T-cell (primary cell): ENCODE measurements at regions not wholly inside any gene's neighbourhood (a gene's known extent, or its start where the extent isn't known, plus 50 kb on each side); places are given as distances from the start of the nearest gene placed in this dataset.

Experiments
- ATAC-seq, 4 experiments: fragments of 200-7000 bp in 3 of 4; fragments of 150-1000 bp in 1 of 4; cut with Tn5 transposase; replicated peaks in 1 of 4; 1 replicate in 3 of 4; 2 replicates in 1 of 4; pipeline ENCODE4 v1.10.0; 2021; ENCODE audit warnings: moderate library complexity in 3 of 4, mild to moderate bottlenecking in 2 of 4, moderate number of reproducible peaks in 1 of 4
- CTCF ChIA-PET, 2 donors: fragments of 300-600 bp; sonication (Branson Sonifier 250); formaldehyde crosslinking; loops; one replicate each; lab custom pipeline; 2022; ENCODE audit warnings: antibody characterized with exemption in 2 of 2; lab: Charles Lee
- POLR2A ChIA-PET, 2 donors: fragments of 300-600 bp; sonication (Branson Sonifier 250); formaldehyde crosslinking; loops; one replicate each; lab custom pipeline; 2022; ENCODE audit warnings: antibody characterized with exemption in 2 of 2; lab: Charles Lee
- DNase-seq, 35 experiments: peaks; one replicate each; pipeline versions ENCODE4 v3.0.0 to v3.0.0-alpha.2; 2013 to 2023
- H3K27ac ChIP-seq: one replicate; pipeline ENCODE4 v1.5.1; 2013; ENCODE audit warnings: low read length
- H3K27me3 ChIP-seq, 2 experiments: replicated peaks in 1 of 2; 1 replicate in 1 of 2; 2 replicates in 1 of 2; pipeline versions ENCODE4 v1.6.1 to v1.7.0; 2013; ENCODE audit warnings: low read length in 1 of 2, mixed read lengths in 1 of 2; ENCODE audit not compliant: control insufficient read depth in 2 of 2, insufficient read depth in 2 of 2; ENCODE audit errors: extremely low read depth in 1 of 2
- H3K36me3 ChIP-seq, 2 donors: 1 replicate in 1 of 2; 2 replicates in 1 of 2; pipeline versions ENCODE4 v1.6.1 to v1.7.0; 2013; ENCODE audit warnings: low read length in 1 of 2; ENCODE audit not compliant: control insufficient read depth in 2 of 2, insufficient read depth in 1 of 2; ENCODE audit errors: extremely low read depth in 1 of 2
- H3K4me1 ChIP-seq, 2 experiments: 1 replicate in 1 of 2; 2 replicates in 1 of 2; pipeline versions ENCODE4 v1.6.1 to v1.7.0; 2013; ENCODE audit warnings: low read length in 2 of 2, mixed read lengths in 1 of 2; ENCODE audit not compliant: insufficient read depth in 2 of 2, control insufficient read depth in 1 of 2; ENCODE audit errors: extremely low read depth in 1 of 2
- H3K4me3 ChIP-seq, 2 donors: 1 replicate in 1 of 2; 2 replicates in 1 of 2; pipeline versions ENCODE4 v1.5.1 to v1.7.0; 2013; ENCODE audit warnings: mild to moderate bottlenecking in 2 of 2, low read length in 1 of 2, moderate library complexity in 1 of 2; ENCODE audit not compliant: control insufficient read depth in 1 of 2; ENCODE audit errors: extremely low read depth in 1 of 2
- H3K9me3 ChIP-seq: 2 replicates; pipeline ENCODE4 v1.7.0; 2013
- H3K27ac Mint-ChIP-seq, 2 donors: one replicate each; pipeline ENCODE4 v1.8.0; 2020 to 2021; ENCODE audit warnings: mild to moderate bottlenecking in 2 of 2, mixed read lengths in 2 of 2
- H3K27me3 Mint-ChIP-seq, 2 donors: one replicate each; pipeline ENCODE4 v1.8.0; 2021 to 2022; ENCODE audit warnings: mixed read lengths in 2 of 2
- H3K36me3 Mint-ChIP-seq: one replicate; pipeline ENCODE4 v1.8.0; 2021; ENCODE audit warnings: mixed read lengths
- H3K4me1 Mint-ChIP-seq, 3 donors: one replicate each; pipeline ENCODE4 v1.8.0; 2020 to 2022; ENCODE audit warnings: mixed read lengths in 3 of 3, mild to moderate bottlenecking in 1 of 3
- H3K4me3 Mint-ChIP-seq, 3 donors: one replicate each; pipeline ENCODE4 v1.8.0; 2020 to 2022; ENCODE audit warnings: mild to moderate bottlenecking in 3 of 3, mixed read lengths in 3 of 3, moderate library complexity in 3 of 3
- H3K9me3 Mint-ChIP-seq, 3 donors: one replicate each; pipeline ENCODE4 v1.8.0; 2020 to 2022; ENCODE audit warnings: mixed read lengths in 3 of 3
- WGBS: methylation state at CpG from one replicate; pipeline ENCODE4 v1.1.5; 2013; ENCODE audit warnings: missing lambda C conversion rate; ENCODE audit not compliant: insufficient coverage; 5-methylcytosine and 5-hydroxymethylcytosine counted together

- Histone ChIP-seq H3K4me3 (no peak overlapping the region), H3K27ac (no peak overlapping the region), H3K9me3 (no peaks in the 10 kb centered on the region), H3K4me1 (no peaks in the 10 kb centered on the region), H3K36me3 (no peaks in the 10 kb centered on the region), H3K27me3 (no peaks in the 10 kb centered on the region)
- H3K4me3 Mint-ChIP-seq = no peak overlapping the region
- H3K4me1 Mint-ChIP-seq = no peaks in the 10 kb centered on the region
- DNase-seq (no peak), ATAC-seq (no peak)
- ChIA-PET POLR2A (no interaction called here), CTCF (no interaction called here)
- no peak overlapping the region for H3K27ac Mint-ChIP-seq
- H3K36me3 Mint-ChIP-seq = no peaks in the 10 kb centered on the region
- H3K9me3 Mint-ChIP-seq = no peaks in the 10 kb centered on the region
- peaks cover 0 to 11% of the 10 kb centered on the region in 2 donors for H3K27me3 Mint-ChIP-seq
Observed at GRCh38 chr3:69462826-69463100, 76.9 kb upstream of the FRMD4B start.

- Histone ChIP-seq H3K9me3 (no peaks in the 10 kb centered on the region), H3K27me3 (no peaks in the 10 kb centered on the region), H3K4me1 (no peaks in the 10 kb centered on the region), H3K36me3 (no peaks in the 10 kb centered on the region), H3K4me3 (no peak overlapping the region), H3K27ac (no peak overlapping the region)
- WGBS = 91% methylated on average over 6 of the region's 6 CpGs
- ChIA-PET CTCF (no interaction called here), POLR2A (no interaction called here)
- no peaks in the 10 kb centered on the region for H3K36me3 Mint-ChIP-seq
- no peak overlapping the region for H3K27ac Mint-ChIP-seq
- no peaks in the 10 kb centered on the region for H3K4me1 Mint-ChIP-seq
- DNase-seq (no peak), ATAC-seq (no peak)
- no peaks in the 10 kb centered on the region for H3K9me3 Mint-ChIP-seq
- no peak overlapping the region for H3K4me3 Mint-ChIP-seq
- peaks cover 0 to 12% of the 10 kb centered on the region in 2 donors for H3K27me3 Mint-ChIP-seq
Observed at GRCh38 chr3:69462022-69462825, 76.3 kb upstream of the FRMD4B start.

GRCh38 chr3:69460034-69460433, 74.1 kb upstream of the FRMD4B start:
- WGBS = 91% methylated on average over 6 of the region's 10 CpGs
- no peaks in the 10 kb centered on the region for H3K9me3 Mint-ChIP-seq
- Histone ChIP-seq H3K4me1 (no peaks in the 10 kb centered on the region), H3K36me3 (no peaks in the 10 kb centered on the region), H3K4me3 (no peak overlapping the region), H3K27me3 (no peaks in the 10 kb centered on the region), H3K9me3 (no peaks in the 10 kb centered on the region), H3K27ac (no peak overlapping the region)
- H3K27me3 Mint-ChIP-seq = peaks cover 0 to 11% of the 10 kb centered on the region in 2 donors
- CTCF ChIA-PET = no interaction called here
- no peaks in the 10 kb centered on the region for H3K4me1 Mint-ChIP-seq
- H3K4me3 Mint-ChIP-seq = no peak overlapping the region
- DNase-seq (no peak), ATAC-seq (no peak)
- POLR2A ChIA-PET = no interaction called here
- H3K36me3 Mint-ChIP-seq = no peaks in the 10 kb centered on the region
- H3K27ac Mint-ChIP-seq = no peak overlapping the region

GRCh38 chr3:69458803-69459365, 73.0 kb upstream of the FRMD4B start:
- no peaks in the 10 kb centered on the region for H3K9me3 Mint-ChIP-seq
- H3K4me1 Mint-ChIP-seq = no peaks in the 10 kb centered on the region
- DNase-seq (no peak), ATAC-seq (no peak)
- no peaks in the 10 kb centered on the region for H3K36me3 ChIP-seq
- H3K27me3 Mint-ChIP-seq = peaks cover 0 to 8% of the 10 kb centered on the region in 2 donors
- H3K4me3 Mint-ChIP-seq = no peak overlapping the region
- ChIA-PET POLR2A (no interaction called here), CTCF (no interaction called here)
- H3K4me3 ChIP-seq = no peak overlapping the region
- H3K9me3 ChIP-seq = no peaks in the 10 kb centered on the region
- no peak overlapping the region for H3K27ac ChIP-seq
- H3K36me3 Mint-ChIP-seq = no peaks in the 10 kb centered on the region
- H3K27ac Mint-ChIP-seq = no peak overlapping the region
- H3K4me1 ChIP-seq = no peaks in the 10 kb centered on the region
- H3K27me3 ChIP-seq = no peaks in the 10 kb centered on the region
- 0% methylated on average over 1 of the region's 2 CpGs for WGBS

- no peaks in the 10 kb centered on the region for H3K4me1 Mint-ChIP-seq
Observed at GRCh38 chr3:69456631-69457030, 70.7 kb upstream of the FRMD4B start.

GRCh38 chr3:69454204-69454787, 68.4 kb upstream of the FRMD4B start:
- no peaks in the 10 kb centered on the region for H3K36me3 ChIP-seq
- no peak overlapping the region for H3K27ac Mint-ChIP-seq
- H3K4me1 ChIP-seq = no peaks in the 10 kb centered on the region
- ATAC-seq (no peak), DNase-seq (no peak)
- H3K36me3 Mint-ChIP-seq = no peaks in the 10 kb centered on the region
- POLR2A ChIA-PET = no interaction called here
- CTCF ChIA-PET = no interaction called here
- H3K27me3 Mint-ChIP-seq = peaks cover 0 to 8% of the 10 kb centered on the region in 2 donors
- no peaks in the 10 kb centered on the region for H3K9me3 ChIP-seq
- no peak overlapping the region for H3K4me3 Mint-ChIP-seq
- no peaks in the 10 kb centered on the region for H3K9me3 Mint-ChIP-seq
- no peaks in the 10 kb centered on the region for H3K4me1 Mint-ChIP-seq
- H3K27ac ChIP-seq = no peak overlapping the region
- no peak overlapping the region for H3K4me3 ChIP-seq
- 84% methylated on average over 17 of the region's 22 CpGs for WGBS
- no peaks in the 10 kb centered on the region for H3K27me3 ChIP-seq

More at GRCh38 chr3:69456631-69457030, 70.7 kb upstream of the FRMD4B start:
- ChIA-PET POLR2A (no interaction called here), CTCF (no interaction called here)
- no peak for ATAC-seq
- WGBS = no CpG with 5 or more reads among the region's 4 CpGs
- no peaks in the 10 kb centered on the region for H3K27me3 ChIP-seq
- no peak overlapping the region for H3K27ac Mint-ChIP-seq
- H3K4me3 ChIP-seq = no peak overlapping the region
- H3K36me3 Mint-ChIP-seq = no peaks in the 10 kb centered on the region
- H3K36me3 ChIP-seq = no peaks in the 10 kb centered on the region
- H3K9me3 Mint-ChIP-seq = no peaks in the 10 kb centered on the region
- H3K4me3 Mint-ChIP-seq = no peak overlapping the region
- no peak for DNase-seq
- no peak overlapping the region for H3K27ac ChIP-seq
- H3K27me3 Mint-ChIP-seq = peaks cover 0 to 8% of the 10 kb centered on the region in 2 donors
- H3K9me3 ChIP-seq = no peaks in the 10 kb centered on the region
- no peaks in the 10 kb centered on the region for H3K4me1 ChIP-seq
